Upper lobe of right lung (tissue), 1 donor: ENCODE measurements at regions not wholly inside any gene's neighbourhood (a gene's known extent, or its start where the extent isn't known, plus 50 kb on each side); places are given as distances from the start of the nearest gene placed in this dataset.

Experiments
- ATAC-seq: fragments of 200-7000 bp; cut with Tn5 transposase; one replicate; pipeline ENCODE4 v1.9.1; 2020; ENCODE audit warnings: mild to moderate bottlenecking, moderate library complexity
- DNase-seq: peaks from one replicate; pipeline ENCODE4 v3.0.0-alpha.2; 2020
- H3K27ac ChIP-seq: fragments of 200-600 bp; one replicate; pipeline ENCODE4 v1.8.0; 2022
- H3K27me3 ChIP-seq: fragments of 200-600 bp; one replicate; pipeline ENCODE4 v1.8.0; 2022; ENCODE audit warnings: mild to moderate bottlenecking
- H3K36me3 ChIP-seq: fragments of 200-600 bp; one replicate; pipeline ENCODE4 v1.8.0; 2022
- H3K4me1 ChIP-seq: fragments of 200-600 bp; one replicate; pipeline ENCODE4 v1.8.0; 2022
- H3K4me3 ChIP-seq: fragments of 200-600 bp; one replicate; pipeline ENCODE4 v1.8.0; 2022; ENCODE audit warnings: mild to moderate bottlenecking
- H3K9me3 ChIP-seq: fragments of 200-600 bp; one replicate; pipeline ENCODE4 v1.8.0; 2022
- CTCF ChIP-seq: fragments of 200-600 bp; IDR thresholded peaks from one replicate; pipeline ENCODE4 v1.8.0; 2022; ENCODE audit warnings: antibody characterized with exemption
- intact Hi-C: fragments of 100-400 bp; cut with DNase I; formaldehyde crosslinking; loops from one replicate; pipeline ENCODE4 v1.11.0; 2022
- donor health status: DM: no; HTN: yes; CAD: no; lungs with severe emphysema.

GRCh38 chr11:35064114-35064800, 74.7 kb upstream of the CD44 start:
- intact Hi-C loops = no loop called here
- no peak overlapping the region for H3K27ac ChIP-seq
- DNase-seq (no peak), ATAC-seq (no peak)
- no peaks in the 10 kb centered on the region for H3K36me3 ChIP-seq
- no peaks in the 10 kb centered on the region for H3K4me1 ChIP-seq
- H3K9me3 ChIP-seq = no peaks in the 10 kb centered on the region
- H3K4me3 ChIP-seq = no peak overlapping the region
- TF ChIP-seq CTCF = no peak
- H3K27me3 ChIP-seq = no peaks in the 10 kb centered on the region

- Histone ChIP-seq H3K9me3 (no peaks in the 10 kb centered on the region), H3K4me3 (no peak overlapping the region), H3K36me3 (no peaks in the 10 kb centered on the region), H3K4me1 (no peaks in the 10 kb centered on the region), H3K27me3 (no peaks in the 10 kb centered on the region), H3K27ac (no peak overlapping the region)
- ATAC-seq = no peak
- no peak for DNase-seq
- no peak for TF ChIP-seq CTCF
- intact Hi-C loops = no loop called here
These were observed 73.4 kb upstream of the CD44 start for GRCh38 chr11:35065566-35065965.

- H3K36me3 ChIP-seq = no peaks in the 10 kb centered on the region
- DNase-seq (no peak), ATAC-seq (peak; percentile 71)
- no peaks in the 10 kb centered on the region for H3K4me1 ChIP-seq
- H3K27me3 ChIP-seq = no peaks in the 10 kb centered on the region
- TF ChIP-seq CTCF = no peak
- intact Hi-C loops = no loop called here
- no peaks in the 10 kb centered on the region for H3K9me3 ChIP-seq
- no peak overlapping the region for H3K4me3 ChIP-seq
- no peak overlapping the region for H3K27ac ChIP-seq
These were observed 72.9 kb upstream of the CD44 start for GRCh38 chr11:35066030-35066429.

DNA sequence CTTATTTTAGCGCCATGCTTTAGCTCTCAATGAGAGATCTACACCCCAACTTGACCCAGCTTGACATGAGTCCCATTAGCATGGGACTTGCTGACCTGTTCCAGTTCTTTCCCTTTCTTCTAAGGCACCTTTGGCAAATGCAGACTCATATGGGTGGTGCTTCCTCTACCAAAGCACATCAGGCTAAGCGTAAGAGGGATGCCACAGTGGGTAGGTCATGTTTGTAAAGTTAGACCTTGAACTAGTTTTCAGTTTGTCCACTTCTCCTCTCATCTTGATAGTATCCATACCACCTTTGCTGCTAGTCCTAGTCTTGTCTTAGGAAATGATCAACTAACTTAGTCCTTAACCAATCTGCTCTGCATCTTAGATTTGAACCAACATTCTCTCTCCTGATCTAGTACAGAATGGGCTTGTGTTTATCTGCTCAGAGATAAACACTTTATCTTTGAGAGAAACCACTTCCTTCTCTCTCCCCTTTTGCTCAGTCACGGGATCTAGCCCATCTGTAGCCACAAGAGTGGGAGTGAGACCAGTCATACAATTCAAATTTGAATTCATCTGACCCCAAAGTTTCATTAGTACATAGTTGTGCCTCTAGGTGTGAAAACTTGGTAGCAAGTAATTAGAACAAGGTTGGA, 72.1 kb upstream of the CD44 start:
- DNase-seq (no peak), ATAC-seq (peak; percentile 49)
- Histone ChIP-seq H3K27ac (no peak overlapping the region), H3K4me3 (no peak overlapping the region), H3K27me3 (no peaks in the 10 kb centered on the region), H3K36me3 (no peaks in the 10 kb centered on the region), H3K9me3 (no peaks in the 10 kb centered on the region), H3K4me1 (no peaks in the 10 kb centered on the region)
- no peak for TF ChIP-seq CTCF
- intact Hi-C loops = no loop called here

DNA sequence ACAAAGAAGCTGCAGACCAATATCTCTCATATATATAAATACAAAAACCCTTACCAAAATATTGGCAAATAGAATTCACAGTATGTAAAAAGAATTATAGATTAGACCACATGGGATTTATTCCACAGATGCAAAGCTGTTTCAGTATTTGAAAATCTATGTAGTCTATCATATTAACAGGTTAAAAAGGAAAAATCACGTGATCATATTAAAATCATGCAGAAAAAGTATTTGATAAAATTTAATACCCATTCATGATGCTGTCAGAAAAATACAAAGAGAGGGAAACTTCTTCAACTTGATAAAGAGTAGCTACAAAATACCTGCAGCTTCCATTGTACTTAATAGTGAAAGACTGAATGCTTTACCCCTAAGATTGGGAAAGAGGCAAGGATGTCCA, 67.2 kb upstream of the CD44 start:
- Histone ChIP-seq H3K4me1 (no peaks in the 10 kb centered on the region), H3K27me3 (no peaks in the 10 kb centered on the region), H3K27ac (no peak overlapping the region), H3K9me3 (no peaks in the 10 kb centered on the region), H3K36me3 (no peaks in the 10 kb centered on the region), H3K4me3 (no peak overlapping the region)
- intact Hi-C loops = no loop called here
- no peak for TF ChIP-seq CTCF
- DNase-seq (no peak), ATAC-seq (no peak)
